ENCODE measurements at regions not wholly inside any gene's neighbourhood (a gene's known extent, or its start where the extent isn't known, plus 50 kb on each side); places are given as distances from the start of the nearest gene placed in this dataset.

DNA sequence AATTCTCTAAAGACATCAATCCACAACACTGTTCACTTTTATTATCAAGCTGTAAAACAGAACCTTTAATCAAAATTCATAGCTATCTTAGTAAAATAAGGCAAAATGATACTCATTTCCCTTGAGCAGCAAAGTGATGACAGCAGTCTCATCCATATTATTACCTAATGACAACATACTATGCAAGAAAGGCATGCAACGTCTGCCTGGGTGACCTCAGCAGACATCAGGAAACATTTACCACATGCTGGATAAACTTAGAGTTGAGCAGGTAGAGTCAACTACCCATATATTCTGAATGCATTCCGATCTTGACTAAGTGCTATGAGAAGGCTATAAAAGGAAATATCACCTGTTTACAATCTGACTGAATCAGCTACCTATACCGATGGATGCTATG lies 145.1 kb downstream of the SIPA1L2 start:
- TF ChIP-seq SPI1 (IDR thresholded peaks at IDR 0.05; ENCODE audit: borderline replicate concordance, low read depth), result no peak
- no peak for TF ChIP-seq POLR2AphosphoS5 (IDR thresholded peaks at IDR 0.05; ENCODE audit: low read depth)
- TF ChIP-seq GABPA (IDR thresholded peaks at IDR 0.05; ENCODE audit: low read depth), result no peak
- TF ChIP-seq, protein P1, sequence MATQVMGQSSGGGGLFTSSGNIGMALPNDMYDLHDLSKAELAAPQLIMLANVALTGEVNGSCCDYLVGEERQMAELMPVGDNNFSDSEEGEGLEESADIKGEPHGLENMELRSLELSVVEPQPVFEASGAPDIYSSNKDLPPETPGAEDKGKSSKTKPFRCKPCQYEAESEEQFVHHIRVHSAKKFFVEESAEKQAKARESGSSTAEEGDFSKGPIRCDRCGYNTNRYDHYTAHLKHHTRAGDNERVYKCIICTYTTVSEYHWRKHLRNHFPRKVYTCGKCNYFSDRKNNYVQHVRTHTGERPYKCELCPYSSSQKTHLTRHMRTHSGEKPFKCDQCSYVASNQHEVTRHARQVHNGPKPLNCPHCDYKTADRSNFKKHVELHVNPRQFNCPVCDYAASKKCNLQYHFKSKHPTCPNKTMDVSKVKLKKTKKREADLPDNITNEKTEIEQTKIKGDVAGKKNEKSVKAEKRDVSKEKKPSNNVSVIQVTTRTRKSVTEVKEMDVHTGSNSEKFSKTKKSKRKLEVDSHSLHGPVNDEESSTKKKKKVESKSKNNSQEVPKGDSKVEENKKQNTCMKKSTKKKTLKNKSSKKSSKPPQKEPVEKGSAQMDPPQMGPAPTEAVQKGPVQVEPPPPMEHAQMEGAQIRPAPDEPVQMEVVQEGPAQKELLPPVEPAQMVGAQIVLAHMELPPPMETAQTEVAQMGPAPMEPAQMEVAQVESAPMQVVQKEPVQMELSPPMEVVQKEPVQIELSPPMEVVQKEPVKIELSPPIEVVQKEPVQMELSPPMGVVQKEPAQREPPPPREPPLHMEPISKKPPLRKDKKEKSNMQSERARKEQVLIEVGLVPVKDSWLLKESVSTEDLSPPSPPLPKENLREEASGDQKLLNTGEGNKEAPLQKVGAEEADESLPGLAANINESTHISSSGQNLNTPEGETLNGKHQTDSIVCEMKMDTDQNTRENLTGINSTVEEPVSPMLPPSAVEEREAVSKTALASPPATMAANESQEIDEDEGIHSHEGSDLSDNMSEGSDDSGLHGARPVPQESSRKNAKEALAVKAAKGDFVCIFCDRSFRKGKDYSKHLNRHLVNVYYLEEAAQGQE (IDR thresholded peaks at IDR 0.05; ENCODE audit: insufficient replicate concordance, low read depth), result no peak
- TF ChIP-seq, protein P2, sequence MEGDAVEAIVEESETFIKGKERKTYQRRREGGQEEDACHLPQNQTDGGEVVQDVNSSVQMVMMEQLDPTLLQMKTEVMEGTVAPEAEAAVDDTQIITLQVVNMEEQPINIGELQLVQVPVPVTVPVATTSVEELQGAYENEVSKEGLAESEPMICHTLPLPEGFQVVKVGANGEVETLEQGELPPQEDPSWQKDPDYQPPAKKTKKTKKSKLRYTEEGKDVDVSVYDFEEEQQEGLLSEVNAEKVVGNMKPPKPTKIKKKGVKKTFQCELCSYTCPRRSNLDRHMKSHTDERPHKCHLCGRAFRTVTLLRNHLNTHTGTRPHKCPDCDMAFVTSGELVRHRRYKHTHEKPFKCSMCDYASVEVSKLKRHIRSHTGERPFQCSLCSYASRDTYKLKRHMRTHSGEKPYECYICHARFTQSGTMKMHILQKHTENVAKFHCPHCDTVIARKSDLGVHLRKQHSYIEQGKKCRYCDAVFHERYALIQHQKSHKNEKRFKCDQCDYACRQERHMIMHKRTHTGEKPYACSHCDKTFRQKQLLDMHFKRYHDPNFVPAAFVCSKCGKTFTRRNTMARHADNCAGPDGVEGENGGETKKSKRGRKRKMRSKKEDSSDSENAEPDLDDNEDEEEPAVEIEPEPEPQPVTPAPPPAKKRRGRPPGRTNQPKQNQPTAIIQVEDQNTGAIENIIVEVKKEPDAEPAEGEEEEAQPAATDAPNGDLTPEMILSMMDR (IDR thresholded peaks at IDR 0.05; ENCODE audit: insufficient read depth, low read length), result no peak
- Histone ChIP-seq H3K27ac (replicated peaks) (no peak overlapping the region), H3K27me3 (ENCODE audit: insufficient read depth, poor library complexity, severe bottlenecking) (no peaks in the 10 kb centered on the region), H3K4me3 (replicated peaks; ENCODE audit: insufficient read depth, low read length) (no peak overlapping the region)
- DNase-seq (ENCODE audit: low read depth in 1 of 2, low spot score in 1 of 2), result no peak

DNA sequence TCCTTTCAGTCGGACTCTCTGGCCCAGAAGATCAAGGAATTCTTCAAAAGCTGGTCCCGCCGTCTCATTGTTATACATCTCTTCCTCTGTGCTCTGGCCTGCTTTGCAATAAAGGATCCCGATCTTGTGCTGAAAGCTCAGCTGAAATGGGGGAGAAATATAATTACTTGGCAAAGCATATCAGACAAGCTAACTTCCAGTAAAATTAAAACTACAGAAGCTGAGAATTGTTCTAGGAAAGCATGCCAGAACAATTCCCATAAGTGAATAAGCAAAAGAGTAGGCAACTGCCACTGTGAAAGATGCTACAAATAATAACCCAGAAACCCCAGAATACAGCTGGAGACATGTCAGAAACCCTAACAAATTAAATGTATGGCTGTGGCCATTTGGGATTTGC lies 146.1 kb downstream of the SIPA1L2 start:
- Histone ChIP-seq H3K27me3 (ENCODE audit: insufficient read depth, poor library complexity, severe bottlenecking) (no peaks in the 10 kb centered on the region), H3K4me3 (replicated peaks; ENCODE audit: insufficient read depth, low read length) (no peak overlapping the region), H3K27ac (replicated peaks) (no peak overlapping the region)
- no peak for DNase-seq (ENCODE audit: low read depth in 1 of 2, low spot score in 1 of 2)
- TF ChIP-seq, protein P1 (IDR thresholded peaks at IDR 0.05; ENCODE audit: insufficient replicate concordance, low read depth), result no peak
- no peak for TF ChIP-seq POLR2AphosphoS5 (IDR thresholded peaks at IDR 0.05; ENCODE audit: low read depth)
- TF ChIP-seq SPI1 (IDR thresholded peaks at IDR 0.05; ENCODE audit: borderline replicate concordance, low read depth), result no peak
- TF ChIP-seq GABPA (IDR thresholded peaks at IDR 0.05; ENCODE audit: low read depth), result no peak
- TF ChIP-seq, protein P2 (IDR thresholded peaks at IDR 0.05; ENCODE audit: insufficient read depth, low read length), result no peak

DNA sequence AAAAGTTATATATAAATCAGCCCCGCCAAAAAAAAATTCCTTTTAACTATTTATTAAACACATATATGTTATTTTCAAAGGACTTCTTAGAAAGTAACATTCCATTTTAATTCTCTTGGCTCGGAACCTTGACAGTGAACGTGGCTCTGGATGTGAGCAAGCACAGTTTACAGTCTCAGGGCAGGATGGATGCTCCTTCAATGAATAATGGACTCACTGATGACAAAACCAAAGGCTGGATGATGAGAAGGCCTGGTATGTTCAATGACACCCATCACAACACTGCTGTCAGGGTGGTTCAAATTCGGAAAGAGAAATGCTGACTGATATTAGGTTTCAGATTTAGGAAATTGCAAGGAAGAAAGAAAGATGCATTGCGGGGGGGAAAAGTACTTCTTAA lies 148.8 kb downstream of the SIPA1L2 start:
- TF ChIP-seq GABPA (IDR thresholded peaks at IDR 0.05; ENCODE audit: low read depth), result no peak
- TF ChIP-seq, protein P2 (IDR thresholded peaks at IDR 0.05; ENCODE audit: insufficient read depth, low read length), result no peak
- no peak for TF ChIP-seq POLR2AphosphoS5 (IDR thresholded peaks at IDR 0.05; ENCODE audit: low read depth)
- TF ChIP-seq, protein P1 (IDR thresholded peaks at IDR 0.05; ENCODE audit: insufficient replicate concordance, low read depth), result no peak
- no peak for TF ChIP-seq SPI1 (IDR thresholded peaks at IDR 0.05; ENCODE audit: borderline replicate concordance, low read depth)
- H3K4me3 ChIP-seq (replicated peaks; ENCODE audit: insufficient read depth, low read length), result no peak overlapping the region
- no peak for DNase-seq (ENCODE audit: low read depth in 1 of 2, low spot score in 1 of 2)
- H3K27ac ChIP-seq (replicated peaks), result no peak overlapping the region
- H3K27me3 ChIP-seq (ENCODE audit: insufficient read depth, poor library complexity, severe bottlenecking), result no peaks in the 10 kb centered on the region
